Large intestine (tissue), 3 donors: ENCODE measurements at regions not wholly inside any gene's neighbourhood (a gene's known extent, or its start where the extent isn't known, plus 50 kb on each side); places are given as distances from the start of the nearest gene placed in this dataset.
"Not testable (repeated sequence)": the region's sequence is repeated elsewhere in the genome, so short reads cannot be mapped to it uniquely, and the experiment has no call there.

ENCODE experiments used
- DNase-seq, 2 donors: peaks; one replicate each; pipeline versions ENCODE4 v3.0.0 to v3.0.0-alpha.2; 2013
- H3K27ac ChIP-seq: one replicate; pipeline ENCODE4 v1.5.1; 2013; ENCODE audit warnings: low read length
- H3K27me3 ChIP-seq: 2 replicates; pipeline ENCODE4 v1.6.1; 2013; ENCODE audit warnings: low read length; ENCODE audit not compliant: control insufficient read depth, insufficient read depth
- H3K36me3 ChIP-seq: 2 replicates; pipeline ENCODE4 v1.6.1; 2013; ENCODE audit warnings: low read length; ENCODE audit not compliant: control insufficient read depth, insufficient read depth
- H3K4me1 ChIP-seq: one replicate; pipeline ENCODE4 v1.6.1; 2013; ENCODE audit warnings: low read length; ENCODE audit not compliant: control insufficient read depth, insufficient read depth
- H3K4me3 ChIP-seq: one replicate; pipeline ENCODE4 v1.5.1; 2013; ENCODE audit warnings: low read length
- H3K9me3 ChIP-seq: one replicate; pipeline ENCODE4 v1.6.1; 2013; ENCODE audit warnings: mild to moderate bottlenecking, low read depth, low read length, moderate library complexity; ENCODE audit not compliant: control insufficient read depth
- WGBS: methylation state at CpG from one replicate; pipeline ENCODE4 v1.1.5; 2013; ENCODE audit warnings: low lambda C conversion rate; ENCODE audit not compliant: insufficient coverage; 5-methylcytosine and 5-hydroxymethylcytosine counted together

DNA sequence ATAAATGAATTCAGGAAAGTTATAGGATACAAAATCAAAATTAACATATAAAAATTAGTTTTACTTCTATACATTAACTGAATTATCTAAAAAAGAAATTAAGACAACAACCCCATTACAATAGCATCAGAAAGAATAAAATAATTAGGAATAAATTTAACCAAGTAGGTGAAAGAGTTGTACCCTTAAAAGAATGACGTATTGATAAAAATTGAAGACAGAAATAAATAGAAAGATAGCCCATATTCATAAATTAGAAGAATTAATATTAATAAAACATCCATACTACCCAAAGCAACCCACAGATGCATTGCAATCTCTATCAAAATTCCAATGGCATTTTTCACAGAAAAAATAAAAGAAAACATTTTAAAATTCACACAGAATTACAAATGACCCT lies 242.8 kb downstream of the MMUT start:
- H3K4me1 ChIP-seq: no peaks in the 10 kb centered on the region
- no peak overlapping the region for H3K27ac ChIP-seq
- no peaks in the 10 kb centered on the region for H3K36me3 ChIP-seq
- WGBS: 89% methylated on average over 1 of the region's 1 CpG
- H3K9me3 ChIP-seq: no peaks in the 10 kb centered on the region
- no peak overlapping the region for H3K4me3 ChIP-seq
- DNase-seq: no peak
- H3K27me3 ChIP-seq: no peaks in the 10 kb centered on the region

DNA sequence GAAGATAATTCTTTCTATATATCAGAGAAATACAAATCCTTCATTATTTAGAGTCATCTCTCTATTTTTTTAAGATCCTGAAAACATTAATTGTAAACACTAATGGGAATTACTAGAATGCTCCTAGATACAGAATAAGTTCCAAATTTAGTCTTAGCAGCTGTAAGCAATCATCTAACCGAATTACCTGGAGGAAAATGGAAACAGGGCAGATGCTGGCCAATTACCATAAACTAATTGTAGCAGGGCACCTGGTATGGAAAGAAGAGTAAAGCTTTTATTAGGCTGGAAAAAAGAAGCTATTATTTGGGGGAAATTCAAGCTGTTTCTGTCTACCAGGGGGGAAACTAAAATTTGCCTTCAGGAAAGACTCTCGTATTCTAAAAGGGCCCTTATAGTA lies 257.5 kb downstream of the MMUT start:
- no peaks in the 10 kb centered on the region for H3K27me3 ChIP-seq

DNA sequence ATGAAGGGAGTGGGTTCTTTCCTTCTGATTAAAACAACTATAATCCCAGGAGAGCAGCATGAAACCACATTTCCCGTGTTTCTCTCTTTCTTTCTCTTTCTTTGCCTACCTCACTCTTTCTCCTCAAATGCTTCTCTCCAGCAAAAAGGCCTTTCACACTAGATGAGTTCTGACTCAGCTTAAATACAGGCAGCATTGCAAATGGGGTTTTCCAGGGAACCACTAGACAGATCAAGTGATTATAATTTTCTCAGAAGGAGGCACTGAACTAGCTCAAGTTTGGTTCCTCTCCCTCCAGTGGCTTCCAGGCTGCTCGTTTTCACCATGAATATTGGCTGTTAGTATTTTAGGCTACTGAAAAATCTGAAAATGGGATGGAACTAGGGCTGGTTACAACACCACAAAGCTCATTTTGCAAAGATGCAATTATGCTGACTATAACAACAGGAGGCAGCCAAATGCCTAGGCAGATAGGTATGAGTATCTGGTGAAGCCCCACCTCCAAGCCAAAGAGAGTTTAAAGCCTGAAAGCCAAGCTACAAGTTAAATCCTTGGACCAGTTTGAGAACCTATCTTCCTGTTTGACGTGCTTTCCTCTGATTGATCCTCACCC lies 260.0 kb downstream of the MMUT start:
- no peak overlapping the region for H3K27ac ChIP-seq
- no peaks in the 10 kb centered on the region for H3K4me1 ChIP-seq
- no peak overlapping the region for H3K4me3 ChIP-seq
- no peaks in the 10 kb centered on the region for H3K9me3 ChIP-seq
- no peaks in the 10 kb centered on the region for H3K27me3 ChIP-seq
- no peak for DNase-seq
- 100% methylated on average over 1 of the region's 3 CpGs for WGBS
- H3K36me3 ChIP-seq: no peaks in the 10 kb centered on the region

More for the DNA sequence above, 257.5 kb downstream of the MMUT start:
- Histone ChIP-seq H3K27ac (no peak overlapping the region), H3K36me3 (no peaks in the 10 kb centered on the region), H3K4me1 (no peaks in the 10 kb centered on the region), H3K9me3 (no peaks in the 10 kb centered on the region), H3K4me3 (no peak overlapping the region)
- WGBS: no CpG with 5 or more reads among the region's 2 CpGs
- DNase-seq: no peak

DNA sequence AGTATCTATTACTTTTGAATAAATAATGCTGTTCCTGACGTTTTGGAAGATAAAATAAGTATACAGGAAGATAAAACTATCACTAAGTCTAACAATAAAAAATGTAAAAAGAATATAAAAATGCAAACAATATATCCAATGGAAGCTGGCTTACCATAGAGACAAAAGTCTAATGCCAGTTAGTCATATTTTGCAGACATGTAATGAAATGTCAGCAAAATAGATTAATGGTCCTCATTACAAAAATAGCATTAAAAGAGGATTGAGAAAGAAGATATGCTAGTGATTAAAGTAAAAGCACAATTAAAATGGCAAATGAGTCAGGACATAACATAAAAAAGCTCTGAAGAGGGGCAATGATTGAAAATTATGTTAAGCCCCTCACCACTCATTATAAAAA lies 265.0 kb downstream of the MMUT start:
- no peak for DNase-seq
- Histone ChIP-seq H3K36me3 (no peaks in the 10 kb centered on the region), H3K9me3 (no peaks in the 10 kb centered on the region), H3K27me3 (no peaks in the 10 kb centered on the region), H3K27ac (no peak overlapping the region), H3K4me1 (no peaks in the 10 kb centered on the region), H3K4me3 (no peak overlapping the region)
- 22% methylated on average over 1 of the region's 1 CpG for WGBS

DNA sequence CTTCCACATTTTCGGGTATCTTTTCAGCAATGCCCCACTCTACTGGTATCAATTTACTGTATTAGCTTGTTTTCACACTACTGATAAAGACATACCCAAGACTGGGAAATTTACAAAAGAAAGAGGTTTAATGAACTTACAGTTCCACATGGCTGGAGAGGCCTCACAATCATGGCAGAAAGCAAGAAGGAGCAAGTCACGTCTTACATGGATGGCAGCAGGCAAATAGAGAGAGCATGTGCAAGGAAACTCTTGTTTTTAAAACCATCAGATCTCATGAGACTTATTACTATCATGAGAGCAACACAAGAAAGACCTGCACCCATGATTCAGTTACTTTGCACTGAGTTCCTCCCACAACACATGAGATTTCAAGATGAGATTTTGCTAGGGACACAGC lies 300.7 kb downstream of the MMUT start:
- DNase-seq: not testable (repeated sequence)
- whole genome bisulfite sequencing: no CpG with 5 or more reads among the region's 2 CpGs

DNA sequence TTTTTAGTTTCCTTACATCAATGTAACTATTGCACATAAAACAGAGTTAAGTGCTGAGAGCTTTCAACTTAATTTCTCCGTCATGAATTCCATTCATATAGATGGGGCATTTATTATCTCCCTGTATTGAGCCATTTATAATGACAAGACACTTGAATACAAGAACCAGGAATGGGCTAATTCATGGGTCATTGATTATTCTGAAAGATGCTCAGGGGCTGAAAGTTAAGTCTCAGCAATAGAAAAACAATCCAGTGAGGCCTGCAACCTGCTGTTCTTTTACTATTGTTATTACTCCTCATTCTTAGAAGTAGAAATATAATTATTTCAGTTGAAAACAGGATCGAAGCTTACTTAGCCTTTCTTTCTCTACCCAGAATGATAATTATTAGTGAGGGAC lies 307.7 kb downstream of the MMUT start:
- H3K4me1 ChIP-seq: no peaks in the 10 kb centered on the region
- no peaks in the 10 kb centered on the region for H3K27me3 ChIP-seq
- WGBS: 86% methylated on average over 2 of the region's 2 CpGs
- H3K4me3 ChIP-seq: no peak overlapping the region
- no peaks in the 10 kb centered on the region for H3K36me3 ChIP-seq
- H3K27ac ChIP-seq: no peak overlapping the region
- DNase-seq: no peak
- no peaks in the 10 kb centered on the region for H3K9me3 ChIP-seq

More for the DNA sequence above, 300.7 kb downstream of the MMUT start:
- H3K27me3 ChIP-seq, H3K27ac ChIP-seq, H3K9me3 ChIP-seq, H3K36me3 ChIP-seq, H3K4me1 ChIP-seq, H3K4me3 ChIP-seq: not testable (repeated sequence)

DNA sequence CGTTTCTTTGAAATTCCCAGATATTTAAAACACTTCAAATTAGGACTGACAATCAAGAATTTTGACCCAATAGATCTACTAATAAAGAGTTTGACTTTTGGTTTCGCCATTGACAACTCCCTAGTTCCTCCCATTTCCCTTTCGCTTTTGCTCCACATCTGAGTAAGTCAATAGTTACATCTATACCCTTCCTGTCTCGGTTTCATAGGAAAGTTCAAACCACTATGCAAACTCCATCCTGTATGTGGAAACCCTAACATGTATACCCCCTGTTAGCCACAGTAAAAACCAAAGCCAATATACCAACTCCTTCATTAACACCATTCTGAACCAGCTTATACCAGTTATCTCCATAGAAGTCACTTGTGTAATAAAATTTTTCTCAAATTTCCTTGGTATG lies 311.1 kb downstream of the MMUT start:
- 71% methylated on average over 4 of the region's 4 CpGs for WGBS
- H3K27ac ChIP-seq: no peak overlapping the region
- H3K36me3 ChIP-seq: no peaks in the 10 kb centered on the region
- no peaks in the 10 kb centered on the region for H3K27me3 ChIP-seq
- H3K4me1 ChIP-seq: no peaks in the 10 kb centered on the region
- DNase-seq: no peak
- no peak overlapping the region for H3K4me3 ChIP-seq
- H3K9me3 ChIP-seq: no peaks in the 10 kb centered on the region

DNA sequence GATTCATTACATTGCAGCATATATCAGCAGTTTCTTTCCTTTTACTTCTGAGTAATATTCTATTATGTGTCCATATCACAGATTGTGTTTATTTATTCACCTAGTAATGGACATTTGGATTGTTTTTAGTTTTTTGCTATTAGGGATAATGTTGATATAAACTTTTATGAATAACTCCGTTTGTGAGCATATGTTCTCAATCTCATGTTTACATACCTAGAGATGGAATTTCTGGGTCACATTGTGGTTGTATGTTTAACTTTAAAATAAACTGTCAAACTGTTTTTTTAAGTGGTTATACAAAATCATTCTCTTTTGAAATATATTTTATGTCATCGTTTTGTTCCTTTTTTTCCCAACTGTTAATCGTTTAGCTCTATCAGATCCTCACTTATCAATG lies 311.6 kb downstream of the MMUT start:
- DNase-seq: no peak
- Histone ChIP-seq H3K36me3 (no peaks in the 10 kb centered on the region), H3K27ac (no peak overlapping the region), H3K9me3 (no peaks in the 10 kb centered on the region), H3K4me3 (no peak overlapping the region), H3K4me1 (no peaks in the 10 kb centered on the region), H3K27me3 (no peaks in the 10 kb centered on the region)
- 83% methylated on average over 2 of the region's 3 CpGs for WGBS

DNA sequence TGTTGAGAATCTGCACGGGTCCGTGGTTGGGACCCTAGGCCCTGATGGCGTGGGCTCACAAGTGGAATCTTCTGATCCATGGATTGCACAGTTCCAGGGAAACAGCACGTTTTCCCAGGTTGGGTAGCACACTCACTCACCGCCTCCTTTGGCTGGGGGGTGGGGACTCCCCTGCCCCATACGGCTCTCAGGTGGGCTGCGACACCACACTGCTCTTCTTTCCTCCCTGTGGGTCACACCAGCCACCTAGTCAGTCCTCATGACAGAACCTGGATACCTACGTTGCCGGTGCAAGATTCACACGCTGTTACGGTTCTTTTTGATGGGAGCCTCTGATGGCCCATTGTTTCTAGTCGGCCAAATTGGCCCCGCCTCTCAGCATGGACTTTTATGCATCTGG lies 312.0 kb downstream of the MMUT start:
- Histone ChIP-seq H3K4me1 (no peaks in the 10 kb centered on the region), H3K9me3 (no peaks in the 10 kb centered on the region), H3K4me3 (no peak overlapping the region), H3K27ac (no peak overlapping the region), H3K27me3 (no peaks in the 10 kb centered on the region), H3K36me3 (no peaks in the 10 kb centered on the region)
- peak in 1 of 2 donors; percentile 3 for DNase-seq
- no CpG with 5 or more reads among the region's 13 CpGs for WGBS

DNA sequence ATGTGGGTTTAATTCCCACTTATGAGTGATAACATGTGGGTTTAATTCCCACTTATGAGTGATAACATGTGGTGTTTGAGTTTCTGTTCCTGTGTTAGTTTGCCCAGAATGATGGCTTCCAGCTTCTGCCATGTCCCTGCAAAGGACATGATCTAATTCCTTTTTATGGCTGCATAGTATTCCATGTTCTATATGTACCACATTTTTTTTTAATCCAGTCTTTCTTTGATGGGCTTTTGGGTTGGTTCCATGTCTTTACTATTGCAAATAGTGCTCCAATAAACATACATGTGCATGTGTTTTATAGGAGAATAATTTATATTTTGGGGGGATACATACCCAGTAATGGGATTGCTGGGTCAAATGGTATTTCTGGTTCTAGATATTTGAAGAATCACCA lies 317.8 kb downstream of the MMUT start:
- Histone ChIP-seq H3K27me3 (no peaks in the 10 kb centered on the region), H3K4me3 (no peak overlapping the region), H3K4me1 (no peaks in the 10 kb centered on the region), H3K9me3 (no peaks in the 10 kb centered on the region), H3K27ac (no peak overlapping the region), H3K36me3 (no peaks in the 10 kb centered on the region)
- DNase-seq: no peak

DNA sequence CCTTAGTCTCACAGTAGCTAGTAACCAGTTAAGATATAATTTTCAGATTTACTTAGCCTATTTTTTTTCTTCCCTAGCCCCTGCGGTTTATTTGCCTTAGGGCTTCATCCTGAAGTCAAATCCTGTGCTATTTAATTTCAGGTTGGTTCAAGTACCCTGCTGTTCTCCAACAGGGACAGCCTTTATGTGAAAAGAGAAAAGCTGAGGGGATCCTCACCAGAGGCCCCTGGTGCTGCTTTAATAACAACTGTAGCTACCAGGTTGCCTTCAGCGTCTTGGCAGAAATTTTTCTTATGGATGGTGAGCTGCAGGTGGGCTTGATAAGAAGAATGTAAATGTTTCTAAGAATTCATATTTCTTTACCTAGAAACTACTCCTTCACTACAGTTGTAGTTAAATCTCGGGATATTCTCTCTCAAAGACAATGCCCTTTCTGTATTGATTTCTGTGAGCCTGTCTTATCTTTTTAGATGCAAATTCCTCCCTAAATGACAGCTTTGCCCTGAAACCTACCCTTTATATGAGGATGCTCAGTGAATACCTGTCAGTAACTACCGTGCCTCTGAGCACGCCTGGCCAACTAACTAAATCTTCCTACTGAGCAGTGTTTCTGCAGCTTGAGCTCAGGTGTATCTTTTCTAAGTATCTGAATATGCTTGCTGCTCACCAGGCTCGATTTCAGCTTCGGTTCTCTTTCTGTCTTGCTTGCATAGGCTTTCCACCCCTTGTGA lies 320.5 kb downstream of the MMUT start:
- H3K4me3 ChIP-seq: no peak overlapping the region
- no peaks in the 10 kb centered on the region for H3K36me3 ChIP-seq
- no peak overlapping the region for H3K27ac ChIP-seq
- 35% methylated on average over 4 of the region's 7 CpGs for WGBS
- H3K9me3 ChIP-seq: no peaks in the 10 kb centered on the region
- DNase-seq: no peak
- no peaks in the 10 kb centered on the region for H3K27me3 ChIP-seq
- no peaks in the 10 kb centered on the region for H3K4me1 ChIP-seq
